Trophoblast cell (in vitro differentiated cells and primary cell): ENCODE measurements at regions not wholly inside any gene's neighbourhood (a gene's known extent, or its start where the extent isn't known, plus 50 kb on each side); places are given as distances from the start of the nearest gene placed in this dataset.
A peak's percentile ranks its signal among the peaks of the same experiment; 100 is the strongest.

Source experiments
- DNase-seq, 2 donors: peaks; one replicate each; pipeline ENCODE4 v3.0.0-alpha.2; 2016
- H2AFZ ChIP-seq: 2 replicates; pipeline ENCODE4 v1.6.1; 2013; ENCODE audit warnings: low read length, moderate library complexity, mild to moderate bottlenecking; ENCODE audit not compliant: insufficient read depth, poor library complexity
- H2AK5ac ChIP-seq: 2 replicates; pipeline ENCODE4 v1.6.1; 2013; ENCODE audit warnings: mild to moderate bottlenecking, low read length
- H2BK120ac ChIP-seq: 2 replicates; pipeline ENCODE4 v1.6.1; 2013; ENCODE audit warnings: low read length, mild to moderate bottlenecking, moderate library complexity; ENCODE audit not compliant: insufficient read depth, poor library complexity
- H2BK12ac ChIP-seq: 2 replicates; pipeline ENCODE4 v1.6.1; 2013; ENCODE audit warnings: mild to moderate bottlenecking, low read length, moderate library complexity
- H2BK5ac ChIP-seq: 2 replicates; pipeline ENCODE4 v1.6.1; 2013; ENCODE audit warnings: low read length, low read depth, moderate library complexity, mild to moderate bottlenecking; ENCODE audit not compliant: poor library complexity
- H3K14ac ChIP-seq: 2 replicates; pipeline ENCODE4 v1.6.1; 2013; ENCODE audit warnings: mild to moderate bottlenecking, low read length
- H3K18ac ChIP-seq: 2 replicates; pipeline ENCODE4 v1.6.1; 2013; ENCODE audit warnings: mild to moderate bottlenecking, low read length
- H3K23ac ChIP-seq: 2 replicates; pipeline ENCODE4 v1.6.1; 2013; ENCODE audit warnings: low read length
- H3K27ac ChIP-seq: 2 replicates; pipeline ENCODE4 v1.5.1; 2013; ENCODE audit warnings: low read depth, mild to moderate bottlenecking, inconsistent platforms, low read length, moderate library complexity
- H3K27me3 ChIP-seq: 2 replicates; pipeline ENCODE4 v1.6.1; 2013; ENCODE audit warnings: inconsistent platforms, mild to moderate bottlenecking, low read length, moderate library complexity; ENCODE audit not compliant: insufficient read depth
- H3K36me3 ChIP-seq, 2 experiments: 1 replicate in 1 of 2; 2 replicates in 1 of 2; pipeline ENCODE4 v1.6.1; 2013; ENCODE audit warnings: low read length in 2 of 2, mild to moderate bottlenecking in 2 of 2, moderate library complexity in 1 of 2; ENCODE audit not compliant: insufficient read depth in 2 of 2, control insufficient read depth in 1 of 2
- H3K4ac ChIP-seq: 2 replicates; pipeline ENCODE4 v1.6.1; 2013; ENCODE audit warnings: low read depth, mild to moderate bottlenecking, low read length, moderate library complexity
- H3K4me1 ChIP-seq, 2 experiments: 1 replicate in 1 of 2; 2 replicates in 1 of 2; pipeline ENCODE4 v1.6.1; 2013; ENCODE audit warnings: low read length in 2 of 2, mild to moderate bottlenecking in 2 of 2, moderate library complexity in 1 of 2; ENCODE audit not compliant: insufficient read depth in 2 of 2, control insufficient read depth in 1 of 2
- H3K4me2 ChIP-seq: 2 replicates; pipeline ENCODE4 v1.6.1; 2013; ENCODE audit warnings: inconsistent platforms, mild to moderate bottlenecking, low read length, moderate library complexity
- H3K4me3 ChIP-seq: 2 replicates; pipeline ENCODE4 v1.5.1; 2013; ENCODE audit warnings: mild to moderate bottlenecking, low read depth, low read length, inconsistent platforms
- H3K79me1 ChIP-seq: one replicate; pipeline ENCODE4 v1.6.1; 2013; ENCODE audit warnings: low read length
- H3K79me2 ChIP-seq: 2 replicates; pipeline ENCODE4 v1.6.1; 2013; ENCODE audit warnings: low read length, mild to moderate bottlenecking; ENCODE audit not compliant: control insufficient read depth, insufficient read depth, poor library complexity
- H3K9ac ChIP-seq: 2 replicates; pipeline ENCODE4 v1.6.1; 2013; ENCODE audit warnings: mild to moderate bottlenecking, low read length
- H3K9me3 ChIP-seq: 2 replicates; pipeline ENCODE4 v1.6.1; 2013; ENCODE audit warnings: low read depth, mild to moderate bottlenecking, control low read depth, inconsistent platforms, low read length; ENCODE audit not compliant: insufficient read depth
- H4K12ac ChIP-seq: 2 replicates; pipeline ENCODE4 v1.6.1; 2013; ENCODE audit warnings: low read depth, mild to moderate bottlenecking, low read length, moderate library complexity
- H4K8ac ChIP-seq: 2 replicates; pipeline ENCODE4 v1.6.1; 2013; ENCODE audit warnings: low read depth, mild to moderate bottlenecking, low read length, moderate library complexity
- H4K91ac ChIP-seq: one replicate; pipeline ENCODE4 v1.6.1; 2013; ENCODE audit warnings: low read depth, mild to moderate bottlenecking, low read length, moderate library complexity
- WGBS: extraction: QIAGEN DNeasy Blood & Tissue Kit; methylation state at CpG from one replicate; pipeline ENCODE4 v1.1.7; 2013; ENCODE audit warnings: missing lambda C conversion rate; ENCODE audit not compliant: insufficient read length, insufficient coverage; ENCODE audit errors: extremely low coverage; 5-methylcytosine and 5-hydroxymethylcytosine counted together

- Histone ChIP-seq H3K36me3 (no peaks in the 10 kb centered on the region), H3K9me3 (no peaks in the 10 kb centered on the region), H3K27me3 (no peaks in the 10 kb centered on the region), H4K91ac (no peak overlapping the region), H2BK120ac (no peak overlapping the region), H3K23ac (no peak overlapping the region), H3K27ac (no peak overlapping the region), H4K8ac (no peak overlapping the region), H3K9ac (no peak overlapping the region), H2AK5ac (no peak overlapping the region), H3K4ac (no peak overlapping the region), H2BK5ac (no peak overlapping the region), H2AFZ (no peak overlapping the region), H3K18ac (no peak overlapping the region), H4K12ac (no peak overlapping the region), H3K79me1 (no peaks in the 10 kb centered on the region), H3K4me1 (peaks cover 0 to 1% of the 10 kb centered on the region in 2 experiments), H3K4me2 (peak overlapping the region; percentile 31), H2BK12ac (no peak overlapping the region), H3K4me3 (no peak overlapping the region), H3K79me2 (no peaks in the 10 kb centered on the region), H3K14ac (no peak overlapping the region)
- DNase-seq = peak; percentile 5 to 61
- no CpG with 5 or more reads among the region's 4 CpGs for WGBS
Observed at GRCh38 chr12:97131220-97131981, 224.3 kb downstream of the NEDD1 start.

- Histone ChIP-seq H3K27ac (no peak overlapping the region), H2BK5ac (no peak overlapping the region), H3K9me3 (no peaks in the 10 kb centered on the region), H3K9ac (no peak overlapping the region), H3K79me1 (no peaks in the 10 kb centered on the region), H3K18ac (no peak overlapping the region), H2BK12ac (no peak overlapping the region), H3K4me3 (no peak overlapping the region), H2AK5ac (no peak overlapping the region), H3K14ac (no peak overlapping the region), H4K12ac (no peak overlapping the region), H2BK120ac (no peak overlapping the region), H3K4me1 (peaks cover 0 to 1% of the 10 kb centered on the region in 2 experiments), H3K36me3 (no peaks in the 10 kb centered on the region), H2AFZ (no peak overlapping the region), H3K4me2 (no peak overlapping the region), H3K23ac (no peak overlapping the region), H3K4ac (no peak overlapping the region), H3K27me3 (no peaks in the 10 kb centered on the region), H4K8ac (no peak overlapping the region), H3K79me2 (no peaks in the 10 kb centered on the region), H4K91ac (no peak overlapping the region)
- no CpG with 5 or more reads among the region's 2 CpGs for WGBS
- DNase-seq = no peak
Observed at GRCh38 chr12:97132270-97132669, 225.2 kb downstream of the NEDD1 start.

- Histone ChIP-seq H3K79me1 (no peaks in the 10 kb centered on the region), H3K9me3 (no peaks in the 10 kb centered on the region), H2BK12ac (no peak overlapping the region), H3K36me3 (no peaks in the 10 kb centered on the region), H2BK5ac (no peak overlapping the region), H2BK120ac (no peak overlapping the region), H3K79me2 (no peaks in the 10 kb centered on the region), H3K4me3 (no peak overlapping the region), H2AFZ (no peak overlapping the region), H3K9ac (no peak overlapping the region), H3K27me3 (no peaks in the 10 kb centered on the region), H3K27ac (no peak overlapping the region), H3K4ac (no peak overlapping the region), H3K4me2 (no peak overlapping the region), H3K14ac (no peak overlapping the region), H4K91ac (no peak overlapping the region), H2AK5ac (no peak overlapping the region), H3K18ac (no peak overlapping the region), H3K23ac (no peak overlapping the region), H3K4me1 (peaks cover 0 to 1% of the 10 kb centered on the region in 2 experiments), H4K8ac (no peak overlapping the region), H4K12ac (no peak overlapping the region)
- no peak for DNase-seq
- no CpG with 5 or more reads among the region's 1 CpG for WGBS
Observed at GRCh38 chr12:97134495-97134894, 227.4 kb downstream of the NEDD1 start.

GRCh38 chr12:97140355-97140754 is 233.3 kb downstream of the NEDD1 start:
- H4K91ac ChIP-seq = peak overlapping the region; percentile 1
- no CpG with 5 or more reads among the region's 4 CpGs for WGBS
- H4K8ac ChIP-seq = no peak overlapping the region
- H2BK5ac ChIP-seq = no peak overlapping the region
- H4K12ac ChIP-seq = no peak overlapping the region
- no peaks in the 10 kb centered on the region for H3K79me1 ChIP-seq
- no peak overlapping the region for H2AFZ ChIP-seq
- no peak overlapping the region for H3K14ac ChIP-seq
- H3K9me3 ChIP-seq = no peaks in the 10 kb centered on the region
- H3K27ac ChIP-seq = no peak overlapping the region
- H3K18ac ChIP-seq = no peak overlapping the region
- H3K27me3 ChIP-seq = no peaks in the 10 kb centered on the region
- H3K4me2 ChIP-seq = no peak overlapping the region
- no peaks in the 10 kb centered on the region for H3K36me3 ChIP-seq
- DNase-seq = no peak
- H3K4ac ChIP-seq = no peak overlapping the region
- H3K4me3 ChIP-seq = no peak overlapping the region
- H3K9ac ChIP-seq = no peak overlapping the region
- peak overlapping the region; percentile 48 for H2AK5ac ChIP-seq
- H2BK12ac ChIP-seq = no peak overlapping the region
- H2BK120ac ChIP-seq = no peak overlapping the region
- peaks cover 2 to 3% of the 10 kb centered on the region in 2 experiments for H3K4me1 ChIP-seq
- no peaks in the 10 kb centered on the region for H3K79me2 ChIP-seq
- H3K23ac ChIP-seq = no peak overlapping the region
